Epidermal melanocyte (primary cell): ENCODE measurements at regions not wholly inside any gene's neighbourhood (a gene's known extent, or its start where the extent isn't known, plus 50 kb on each side); places are given as distances from the start of the nearest gene placed in this dataset.
"Not testable (repeated sequence)": the region's sequence is repeated elsewhere in the genome, so short reads cannot be mapped to it uniquely, and the experiment has no call there.

ENCODE experiments used
- DNase-seq: peaks from one replicate; pipeline ENCODE4 v3.0.0; 2011; ENCODE audit warnings: low spot score; ENCODE audit not compliant: insufficient read length

GRCh38 chr6:3619800-3620199, 131.7 kb downstream of the PXDC1 start:
- DNase-seq: no peak

- DNase-seq: no peak
These were observed 132.3 kb downstream of the PXDC1 start for GRCh38 chr6:3619201-3619600.

GRCh38 chr6:3618642-3619041, 132.9 kb downstream of the PXDC1 start:
- no peak for DNase-seq

- no peak for DNase-seq
These were observed 133.7 kb downstream of the PXDC1 start for GRCh38 chr6:3617681-3618311.

- no peak for DNase-seq
These were observed 134.3 kb downstream of the PXDC1 start for GRCh38 chr6:3617192-3617631.

- no peak for DNase-seq
These were observed 134.8 kb downstream of the PXDC1 start for GRCh38 chr6:3616565-3617176.

- no peak for DNase-seq
These were observed 135.8 kb downstream of the PXDC1 start for GRCh38 chr6:3615391-3616380.

GRCh38 chr6:3614918-3615317, 136.6 kb downstream of the PXDC1 start:
- no peak for DNase-seq

GRCh38 chr6:3613565-3613964, 137.9 kb downstream of the PXDC1 start:
- DNase-seq: not testable (repeated sequence)

GRCh38 chr6:3612341-3613041, 139.0 kb downstream of the PXDC1 start:
- DNase-seq: peak; percentile 63

GRCh38 chr6:3610921-3611320, 140.6 kb downstream of the PXDC1 start:
- DNase-seq: no peak

- no peak for DNase-seq
These were observed 141.3 kb downstream of the PXDC1 start for GRCh38 chr6:3610206-3610605.

- no peak for DNase-seq
These were observed 142.1 kb downstream of the PXDC1 start for GRCh38 chr6:3609388-3609787.

GRCh38 chr6:3608159-3608558, 143.4 kb downstream of the PXDC1 start:
- DNase-seq: no peak

- no peak for DNase-seq
These were observed 143.9 kb downstream of the PXDC1 start for GRCh38 chr6:3607599-3607998.

GRCh38 chr6:3607171-3607570, 144.3 kb downstream of the PXDC1 start:
- DNase-seq: no peak

GRCh38 chr6:3603340-3604130, 146.7 kb upstream of the SLC22A23 start:
- no peak for DNase-seq

- no peak for DNase-seq
These were observed 144.7 kb upstream of the SLC22A23 start for GRCh38 chr6:3601570-3601969.

- DNase-seq: no peak
These were observed 140.7 kb upstream of the SLC22A23 start for GRCh38 chr6:3597500-3598064.

GRCh38 chr6:3596766-3597165, 139.9 kb upstream of the SLC22A23 start:
- no peak for DNase-seq
